ENCODE measurements at regions not wholly inside any gene's neighbourhood (a gene's known extent, or its start where the extent isn't known, plus 50 kb on each side); places are given as distances from the start of the nearest gene placed in this dataset.
"Not testable (repeated sequence)": the region's sequence is repeated elsewhere in the genome, so short reads cannot be mapped to it uniquely, and the experiment has no call there.

DNA sequence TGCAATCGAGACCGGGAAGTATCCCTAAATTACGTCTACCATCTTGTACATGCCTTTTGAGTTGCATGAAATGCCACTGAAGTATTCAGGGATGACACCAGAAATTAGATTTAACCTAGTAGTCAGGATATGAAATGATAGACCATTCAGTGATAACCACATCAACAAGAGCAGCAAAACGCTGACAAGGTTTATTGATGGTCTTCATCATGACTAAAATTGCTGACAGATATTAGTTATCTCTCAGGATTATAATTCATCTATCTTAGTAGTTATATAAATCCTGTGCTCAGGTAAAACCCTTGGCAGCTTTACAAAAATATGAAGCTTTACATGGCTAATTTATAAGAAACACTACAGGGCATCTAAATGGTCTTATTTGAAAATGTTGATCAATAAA lies 1104.7 kb downstream of the EFNA5 start:
- no peak for DNase-seq (ENCODE audit: low spot score)

DNA sequence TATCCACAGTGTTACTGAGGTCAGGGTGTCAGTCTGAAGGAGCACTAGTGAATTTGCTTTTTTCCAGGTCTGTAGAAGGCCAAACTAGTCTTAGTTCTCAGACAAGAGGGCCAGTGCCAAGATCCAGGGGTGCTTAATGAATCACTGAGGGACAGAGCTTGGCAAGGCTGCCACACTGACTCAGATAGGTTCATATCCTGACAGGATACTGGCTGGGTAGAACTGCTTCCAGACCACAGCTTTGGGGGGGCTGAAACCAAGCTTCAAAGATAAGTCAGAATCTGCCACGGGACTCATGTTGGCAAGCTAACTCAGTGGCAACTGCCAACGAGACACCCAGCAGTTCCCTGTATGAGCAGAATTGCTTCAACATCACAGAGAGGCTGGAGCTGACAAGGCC lies 1125.4 kb downstream of the EFNA5 start:
- DNase-seq (ENCODE audit: low spot score) = no peak

DNA sequence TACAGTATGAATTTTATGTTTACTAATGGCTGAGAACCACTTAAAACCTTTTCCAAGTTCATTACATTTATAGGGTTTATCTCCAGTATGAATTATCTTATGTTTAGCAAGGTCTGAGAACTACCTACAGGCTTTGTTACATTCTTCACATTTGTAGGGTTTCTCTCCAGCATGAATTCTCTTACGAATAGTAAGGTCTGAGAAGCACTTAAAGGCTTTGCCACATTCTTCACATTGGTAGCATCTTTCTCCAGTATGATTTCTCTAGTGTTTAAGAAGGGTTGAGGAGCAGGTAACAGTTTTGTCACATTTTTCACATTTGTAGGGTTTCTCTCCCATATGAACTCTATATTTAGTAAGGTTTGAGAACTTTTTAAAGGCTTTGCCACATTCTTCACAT lies 1127.4 kb downstream of the EFNA5 start:
- no peak for DNase-seq (ENCODE audit: low spot score)

GRCh38 chr5:106530150-106530549 lies 1140.6 kb downstream of the EFNA5 start:
- DNase-seq (ENCODE audit: low spot score) = no peak

DNA sequence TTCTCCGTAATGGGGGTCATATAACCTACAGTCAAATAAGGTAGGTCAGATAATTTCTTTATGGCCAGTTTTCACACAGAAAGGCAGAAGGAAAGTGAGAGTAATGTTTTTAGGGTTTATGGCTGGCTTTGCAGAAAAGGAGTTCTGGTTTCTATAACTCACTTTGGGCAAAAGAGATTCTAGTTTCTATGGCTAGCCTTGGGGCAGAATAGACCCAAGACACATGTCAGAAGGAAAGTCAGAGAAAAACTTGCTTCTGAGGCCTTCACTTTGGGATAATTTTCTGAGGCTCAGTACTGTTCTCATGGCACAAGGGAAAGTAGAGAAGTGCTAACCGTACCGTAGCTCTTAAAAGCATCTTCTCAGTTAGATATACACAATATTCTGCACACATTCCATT lies 1145.3 kb downstream of the EFNA5 start:
- no peak for DNase-seq (ENCODE audit: low spot score)

- no peak for DNase-seq (ENCODE audit: low spot score)
Measured at GRCh38 chr5:106523852-106524251, 1146.9 kb downstream of the EFNA5 start.

GRCh38 chr5:106522296-106522695 lies 1148.4 kb downstream of the EFNA5 start:
- DNase-seq (ENCODE audit: low spot score) = no peak

- peak; percentile 85 for DNase-seq (ENCODE audit: low spot score)
Measured at GRCh38 chr5:106521701-106522100, 1149.0 kb downstream of the EFNA5 start.

DNA sequence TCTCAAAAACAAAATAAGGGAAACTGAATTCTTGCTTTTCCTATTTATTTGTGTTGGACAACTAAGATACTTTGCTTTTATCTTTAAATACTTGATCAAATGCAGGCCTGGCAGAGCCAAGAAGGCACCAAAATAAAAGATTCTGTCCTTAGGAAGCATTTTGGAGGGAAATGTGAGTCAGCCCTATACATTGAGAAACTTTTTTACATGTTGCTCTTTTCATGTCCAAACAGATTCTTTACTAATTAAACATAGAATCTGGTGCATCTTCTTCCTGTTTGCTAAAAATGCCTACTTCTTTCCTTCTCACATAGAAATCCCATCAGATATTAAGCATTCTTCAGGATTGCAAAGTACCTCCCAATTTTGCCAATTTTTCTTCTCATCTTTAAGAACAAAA lies 1160.4 kb downstream of the EFNA5 start:
- no peak for DNase-seq (ENCODE audit: low spot score)

DNA sequence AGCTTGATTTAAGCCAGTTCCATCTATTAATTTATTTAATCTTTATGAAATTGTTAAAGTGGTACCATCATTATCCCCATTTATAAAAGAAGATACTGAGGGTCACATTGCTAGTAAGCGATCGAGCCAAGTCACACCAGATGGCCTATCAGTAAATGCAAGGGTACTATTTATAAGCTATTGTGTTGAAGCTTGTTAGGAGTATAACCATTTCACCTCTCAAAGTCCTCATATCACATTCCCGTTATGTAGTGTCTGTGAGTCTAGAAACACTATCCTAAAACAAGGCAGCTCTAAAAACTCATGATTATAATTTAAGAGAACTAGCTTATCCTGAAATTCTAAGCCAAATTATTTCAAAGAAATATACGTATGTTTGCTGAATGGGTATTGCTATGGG lies 1161.8 kb downstream of the EFNA5 start:
- no peak for DNase-seq (ENCODE audit: low spot score)

DNA sequence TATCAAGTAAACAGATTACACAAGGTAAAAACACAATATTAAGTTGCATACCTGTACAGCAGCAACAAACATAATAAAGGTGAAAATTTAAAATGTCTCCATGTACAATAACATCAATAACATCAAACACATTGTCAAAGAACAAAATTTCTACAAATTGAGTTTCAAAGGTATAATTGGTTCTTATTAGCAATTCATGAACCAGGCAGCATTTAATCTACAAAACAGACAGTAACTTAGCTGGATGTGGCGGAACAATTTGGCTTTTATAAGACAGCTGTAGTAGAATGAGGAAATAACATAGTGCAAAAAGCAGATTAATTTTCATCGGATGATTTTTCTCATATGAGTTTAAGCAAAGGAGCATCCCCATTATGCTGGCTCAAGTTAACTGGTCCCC lies 1176.8 kb downstream of the EFNA5 start:
- no peak for DNase-seq (ENCODE audit: low spot score)

GRCh38 chr5:106489004-106489403 lies 1181.7 kb downstream of the EFNA5 start:
- DNase-seq (ENCODE audit: low spot score) = no peak

- DNase-seq (ENCODE audit: low spot score) = no peak
Measured at GRCh38 chr5:106488407-106488806, 1182.3 kb downstream of the EFNA5 start.

DNA sequence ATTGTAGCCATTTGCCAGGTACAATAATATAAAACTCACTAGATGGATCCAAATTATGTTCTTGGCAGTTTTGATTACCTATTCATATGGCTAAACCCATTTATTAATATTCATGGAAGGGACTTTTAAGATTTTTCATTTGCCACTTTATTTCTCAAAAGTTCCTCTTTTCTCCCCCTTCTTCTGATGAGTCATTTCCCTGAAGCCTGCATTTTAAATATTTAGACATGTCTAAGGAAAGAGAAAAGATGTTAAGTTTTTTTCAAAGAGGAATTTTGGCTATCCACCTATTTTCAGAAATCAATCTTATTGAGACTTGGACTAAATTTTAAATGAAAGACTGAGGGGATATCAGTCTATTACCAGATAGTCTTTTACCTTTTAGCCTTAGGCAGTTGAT lies 1189.4 kb downstream of the EFNA5 start:
- DNase-seq (ENCODE audit: low spot score) = no peak

- DNase-seq (ENCODE audit: low spot score) = no peak
Measured at GRCh38 chr5:106476630-106477029, 1194.1 kb downstream of the EFNA5 start.

GRCh38 chr5:106474066-106474465 lies 1196.7 kb downstream of the EFNA5 start:
- no peak for DNase-seq (ENCODE audit: low spot score)

DNA sequence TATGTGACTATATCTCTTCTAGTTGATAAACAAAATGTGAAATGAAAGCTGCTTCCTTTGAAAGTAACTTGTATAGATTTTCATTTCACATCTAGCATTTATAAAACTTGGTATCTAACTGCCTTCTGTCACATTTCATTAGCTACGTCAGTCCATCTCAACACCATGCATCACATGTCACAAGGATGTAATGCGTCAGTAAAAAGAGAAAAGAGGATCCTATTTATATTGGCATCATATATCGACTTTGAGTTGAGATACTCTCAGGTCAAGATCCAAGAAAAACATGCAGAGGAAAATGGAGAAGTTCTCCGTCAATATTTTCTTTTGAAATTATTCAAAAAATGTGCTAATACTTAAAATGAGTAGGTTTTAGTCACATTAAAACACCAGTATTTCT lies 1211.2 kb downstream of the EFNA5 start:
- no peak for DNase-seq (ENCODE audit: low spot score)

- peak; percentile 88 for DNase-seq (ENCODE audit: low spot score)
Measured at GRCh38 chr5:106454651-106455415, 1215.9 kb downstream of the EFNA5 start.

GRCh38 chr5:106454050-106454449 lies 1216.7 kb downstream of the EFNA5 start:
- no peak for DNase-seq (ENCODE audit: low spot score)

DNA sequence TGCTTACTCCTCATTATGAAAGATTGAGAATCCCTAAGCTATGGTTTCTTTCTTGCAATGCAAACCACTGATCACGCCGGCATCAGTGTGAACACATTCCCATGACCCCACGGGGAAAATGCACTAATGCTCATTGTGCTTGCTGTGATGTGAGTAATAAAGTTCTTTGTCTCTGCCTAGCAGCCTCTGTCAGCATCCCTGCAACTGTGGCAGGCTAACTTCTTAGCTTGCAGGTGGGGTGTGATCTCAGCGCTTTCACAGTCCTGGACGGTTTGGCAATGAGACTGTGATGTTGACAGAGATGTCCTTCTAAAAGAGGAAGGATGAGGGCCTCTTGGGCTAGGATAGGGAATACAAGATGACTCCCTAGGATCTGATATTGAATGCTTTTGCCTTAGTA lies 1218.7 kb downstream of the EFNA5 start:
- DNase-seq (ENCODE audit: low spot score) = no peak

- no peak for DNase-seq (ENCODE audit: low spot score)
Measured at GRCh38 chr5:106443746-106444145, 1227.0 kb downstream of the EFNA5 start.

DNA sequence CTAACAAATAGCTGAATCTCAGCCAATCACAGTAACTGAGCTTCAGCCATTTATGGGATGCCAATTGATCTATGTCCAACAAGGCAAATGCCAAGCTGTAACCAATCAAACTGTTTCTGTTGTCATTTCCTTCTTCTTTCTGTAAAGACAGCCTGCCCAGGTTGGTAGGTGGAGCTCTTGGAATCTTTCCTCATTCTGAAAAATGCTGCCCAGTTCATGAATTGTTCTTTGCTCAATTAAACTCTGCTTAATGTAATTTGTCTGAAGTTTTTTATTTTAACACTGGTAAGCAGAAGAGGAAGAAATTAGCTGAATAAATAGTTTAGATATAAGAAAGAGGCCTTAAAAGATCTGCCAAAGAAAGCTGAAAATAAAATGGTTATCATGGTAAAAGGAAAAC lies 1235.6 kb downstream of the EFNA5 start:
- no peak for DNase-seq (ENCODE audit: low spot score)

GRCh38 chr5:106430733-106431132 lies 1240.0 kb downstream of the EFNA5 start:
- not testable (repeated sequence) for DNase-seq (ENCODE audit: low spot score)

- no peak for DNase-seq (ENCODE audit: low spot score)
Measured at GRCh38 chr5:106423109-106423897, 1247.4 kb downstream of the EFNA5 start.

All from pons (tissue), 1 donor.